ENCODE measurements at regions not wholly inside any gene's neighbourhood (a gene's known extent, or its start where the extent isn't known, plus 50 kb on each side); places are given as distances from the start of the nearest gene placed in this dataset.

DNA sequence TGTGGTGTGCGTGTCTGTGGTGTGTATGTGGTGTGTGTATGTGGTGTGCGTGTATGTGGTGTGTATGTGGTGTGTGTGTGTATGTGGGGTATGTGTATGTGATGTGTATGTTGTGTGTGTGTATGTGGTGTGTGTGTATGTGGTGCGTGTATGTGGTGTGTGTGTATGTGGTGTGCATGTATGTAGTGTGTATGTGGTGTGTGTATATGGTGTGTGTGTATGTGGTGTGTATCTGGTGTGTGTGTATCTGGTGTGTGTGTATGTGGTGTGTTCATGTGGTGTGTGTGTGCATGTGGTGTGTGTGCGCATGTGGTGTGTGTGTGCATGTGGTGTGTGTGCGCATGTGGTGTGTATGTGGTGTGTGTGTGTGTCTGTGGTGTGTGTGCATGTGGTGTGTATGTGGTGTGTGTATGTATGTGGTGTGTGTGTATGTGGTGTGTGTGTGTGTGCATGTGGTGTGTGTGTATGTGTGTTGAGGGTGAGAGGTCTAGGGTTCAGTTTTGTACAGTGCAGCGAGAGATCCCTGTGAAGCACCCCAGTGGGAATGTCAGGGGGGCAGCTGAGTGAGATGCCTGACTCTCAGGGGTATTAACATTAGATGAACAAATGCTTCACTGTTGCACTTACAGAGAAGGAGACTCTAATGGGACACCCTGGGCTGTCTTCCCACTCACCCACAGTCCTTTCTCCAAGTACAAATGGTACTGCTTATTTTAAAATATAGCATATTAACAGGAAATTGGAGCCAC, 61.3 kb upstream of the MEDAG start:
- DNase-seq (ENCODE audit: insufficient read length, low spot score) (no peak), FAIRE-seq (peak; percentile 99)

DNA sequence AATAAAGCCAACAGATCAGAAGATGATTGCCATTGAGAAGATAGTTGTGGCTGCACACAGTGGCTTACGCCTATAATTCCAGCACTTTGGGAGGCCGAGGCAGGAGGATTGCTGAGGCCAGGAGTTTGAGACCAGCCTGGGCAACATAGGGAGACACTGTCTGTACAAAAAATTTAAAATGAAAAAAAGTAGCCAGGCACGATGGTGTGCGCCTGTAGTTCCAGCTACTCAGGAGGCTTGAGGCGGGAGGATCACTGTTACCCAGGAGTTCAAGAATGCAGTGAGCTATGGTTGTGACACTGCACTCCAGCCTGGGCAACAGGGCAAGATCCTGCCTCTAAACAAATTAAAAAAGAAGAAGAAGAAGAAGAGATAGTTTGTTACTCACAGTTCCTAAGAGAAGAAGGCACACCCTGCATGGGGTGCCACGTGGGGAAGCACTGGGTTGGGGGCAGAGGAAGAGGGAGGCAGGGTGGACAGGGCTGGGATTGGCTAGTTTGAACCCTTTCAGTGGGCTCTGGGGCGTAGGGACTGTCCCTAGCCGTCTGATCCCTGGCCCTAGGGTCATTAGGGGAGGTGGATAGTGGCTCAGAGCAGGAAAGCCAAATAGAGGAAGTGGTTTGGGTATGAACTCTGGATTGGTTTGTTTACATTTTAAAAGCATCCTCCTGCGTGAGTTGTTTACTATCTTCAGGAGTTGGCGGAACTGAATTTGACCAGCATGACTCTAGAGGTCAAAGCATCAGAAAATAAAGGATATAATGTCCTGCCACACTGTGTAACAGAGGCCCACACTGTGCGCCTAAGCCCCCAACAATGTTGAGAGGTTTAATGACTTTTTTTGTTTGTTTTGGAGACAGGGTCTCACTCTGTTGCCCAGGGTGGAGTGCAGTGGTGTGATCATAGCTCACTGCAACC, 60.5 kb upstream of the MEDAG start:
- FAIRE-seq (no peak), DNase-seq (ENCODE audit: insufficient read length, low spot score) (no peak)

DNA sequence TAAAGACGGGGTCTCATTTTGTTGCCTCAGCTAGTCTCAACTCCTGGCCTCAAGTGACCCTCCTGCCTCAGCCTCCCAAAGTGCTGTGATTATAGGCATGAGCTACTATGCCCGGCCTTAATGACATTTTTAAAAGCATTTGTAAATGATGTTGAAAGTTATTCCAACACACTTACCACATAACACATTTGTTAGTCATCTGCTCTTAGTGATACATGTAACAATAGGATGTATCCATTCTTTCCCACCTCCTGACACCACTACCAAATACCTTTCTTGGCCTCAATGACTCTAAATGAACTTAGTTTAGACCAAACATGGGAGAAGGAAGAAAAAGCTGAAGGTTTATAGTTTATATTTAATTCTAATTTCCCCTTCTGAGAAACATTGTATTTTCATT, 59.8 kb upstream of the MEDAG start:
- no peak for FAIRE-seq
- DNase-seq (ENCODE audit: insufficient read length, low spot score), result no peak

DNA sequence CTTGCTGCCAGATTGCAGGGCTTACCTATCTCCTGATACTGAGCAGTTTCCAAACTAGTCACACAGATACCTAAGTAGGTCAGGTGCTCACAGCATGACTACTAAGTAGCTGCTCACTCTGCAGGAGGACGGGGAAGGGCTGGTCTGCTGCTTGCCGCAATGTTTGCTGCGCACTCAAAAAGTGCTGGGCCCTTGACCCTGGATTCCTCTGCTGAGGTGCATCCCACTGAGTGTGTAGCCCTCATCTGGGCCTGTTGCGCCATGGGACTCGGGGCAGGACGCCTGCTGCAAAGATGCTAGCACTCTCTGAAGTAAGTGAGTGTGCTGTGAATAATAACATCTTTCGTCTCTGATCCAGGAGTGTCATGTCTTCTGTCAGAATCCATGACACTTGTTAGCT, 59.2 kb upstream of the MEDAG start:
- FAIRE-seq, result no peak
- no peak for DNase-seq (ENCODE audit: insufficient read length, low spot score)

DNA sequence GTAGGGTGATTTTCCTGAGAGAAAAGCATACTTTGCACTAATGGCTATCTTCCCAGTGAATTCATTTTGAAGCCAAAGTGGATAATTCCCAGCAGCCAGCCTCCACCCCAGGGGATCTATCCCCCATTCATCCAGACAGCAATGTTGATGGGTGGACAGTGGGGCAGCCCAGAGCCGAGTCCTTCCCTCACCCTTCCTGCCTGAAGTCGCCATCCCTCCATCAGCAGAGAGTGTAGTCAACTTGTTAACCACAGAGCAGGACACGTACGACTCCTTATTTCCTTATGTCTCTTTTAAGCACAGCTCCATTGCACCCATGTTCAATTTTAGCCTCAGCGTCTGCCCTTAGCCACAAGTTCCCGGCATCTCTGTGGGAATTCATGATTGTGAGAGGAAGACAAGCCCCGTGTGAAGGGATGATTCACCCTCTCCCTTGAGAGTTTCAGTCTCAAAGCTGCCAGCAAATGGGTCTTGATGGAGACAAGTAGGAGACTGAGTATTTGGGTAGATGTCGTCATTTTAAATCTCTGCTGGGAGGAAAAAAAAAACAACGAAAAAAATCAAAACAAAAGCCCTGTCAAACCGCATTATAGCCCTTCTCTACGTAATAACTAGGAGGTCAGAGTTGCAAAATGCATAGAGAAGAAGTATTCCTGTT, 58.3 kb upstream of the MEDAG start:
- DNase-seq (ENCODE audit: insufficient read length, low spot score) (peak; percentile 49), FAIRE-seq (no peak)

DNA sequence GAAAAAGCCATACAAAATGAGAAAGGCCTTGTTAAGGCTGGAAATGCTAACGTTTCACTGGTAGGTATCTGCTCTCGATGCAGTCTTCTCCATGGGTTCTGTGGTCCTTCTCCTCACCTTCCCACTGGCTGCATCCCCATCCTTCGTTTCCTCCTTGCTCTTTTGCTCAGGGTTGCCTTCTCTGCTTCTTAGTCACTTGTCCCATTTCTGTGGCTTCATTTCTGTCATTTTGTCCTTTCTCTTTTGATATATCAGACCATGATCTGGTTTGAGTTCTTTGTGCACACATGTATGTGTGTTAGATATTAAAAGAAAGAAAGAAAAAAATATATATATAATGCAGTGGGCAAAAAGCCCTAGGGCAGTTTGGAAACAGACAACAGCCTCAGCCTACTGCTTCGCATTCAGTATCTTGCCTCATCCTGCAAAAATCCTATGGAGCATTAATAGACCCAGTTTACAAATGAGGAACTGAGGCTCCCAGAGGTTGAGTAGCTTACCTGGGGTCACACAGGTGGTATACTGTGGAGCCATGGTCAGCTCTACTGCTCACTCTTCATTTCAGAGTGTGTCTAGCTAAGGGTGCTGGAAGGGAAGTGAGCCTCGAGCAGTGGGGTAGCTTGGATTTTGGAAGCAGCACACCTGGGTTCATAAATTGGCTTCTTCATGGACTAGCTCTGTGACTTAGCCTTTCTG, 57.6 kb upstream of the MEDAG start:
- FAIRE-seq, result no peak
- DNase-seq (ENCODE audit: insufficient read length, low spot score), result no peak

DNA sequence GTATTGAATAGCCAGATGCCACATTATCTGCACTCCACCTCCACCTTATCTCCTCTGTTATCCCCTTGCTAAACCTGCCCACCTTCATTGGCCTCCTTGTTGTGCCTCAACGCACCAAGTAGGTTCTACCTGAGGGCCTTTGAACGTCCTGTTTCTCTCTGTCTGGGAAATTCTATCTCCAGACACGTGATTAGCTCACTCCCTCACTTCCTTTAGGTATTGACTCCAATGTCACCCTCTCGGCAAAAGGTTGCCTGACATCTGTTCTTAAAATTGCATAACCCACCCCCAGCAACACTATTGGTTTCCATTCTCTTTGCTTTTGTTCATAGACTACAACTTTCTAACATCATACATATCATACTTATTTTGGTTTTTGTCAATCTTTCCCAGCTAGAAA, 56.5 kb upstream of the MEDAG start:
- FAIRE-seq (no peak), DNase-seq (ENCODE audit: insufficient read length, low spot score) (no peak)

DNA sequence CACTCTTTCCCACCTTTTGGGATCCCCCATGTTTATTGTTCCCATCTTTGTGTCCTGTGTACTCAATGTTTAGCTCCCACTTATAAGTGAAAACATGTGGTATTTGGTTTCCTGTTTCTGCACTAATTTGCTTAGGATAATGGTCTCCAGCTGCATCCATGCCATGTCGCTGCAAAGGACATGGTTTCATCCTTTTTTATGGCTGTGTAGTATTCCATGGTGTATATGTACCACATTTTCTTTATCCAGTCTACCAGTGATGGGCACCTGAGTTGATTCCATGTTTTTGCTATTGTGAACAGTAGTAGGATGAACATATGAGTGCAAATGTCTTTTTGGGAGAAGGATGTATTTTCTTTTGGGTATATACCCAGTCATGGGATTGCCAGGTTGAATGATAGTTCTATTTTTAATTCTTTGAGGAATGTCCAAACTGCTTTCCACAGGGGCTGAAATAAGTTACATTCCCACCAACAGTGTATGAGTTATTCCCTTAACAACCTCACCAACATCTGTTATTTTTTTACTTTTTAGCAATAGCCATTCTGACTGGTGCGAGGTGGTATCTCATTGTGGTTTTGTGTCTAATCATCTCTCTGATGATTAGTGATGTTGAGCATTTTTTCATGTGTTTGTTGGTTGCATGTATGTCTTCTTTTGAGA, 55.7 kb upstream of the MEDAG start:
- FAIRE-seq (no peak), DNase-seq (ENCODE audit: insufficient read length, low spot score) (no peak)

DNA sequence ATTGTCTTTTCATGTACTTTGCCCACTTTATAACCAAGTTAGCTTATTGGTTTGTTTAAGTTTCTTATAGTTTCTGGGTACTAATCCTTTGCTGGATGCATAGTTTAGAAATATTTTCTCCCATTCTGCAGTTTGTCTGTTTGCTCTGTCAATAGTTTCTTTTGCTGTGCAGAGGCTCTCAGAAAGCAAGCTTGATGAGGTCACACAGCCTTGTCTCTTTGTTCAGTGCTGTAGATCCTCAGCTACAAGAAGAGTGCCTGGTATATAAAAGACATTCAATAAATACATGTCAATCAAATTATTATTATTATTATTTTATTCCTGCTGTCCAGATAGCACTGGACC, 55.2 kb upstream of the MEDAG start:
- FAIRE-seq, result no peak
- no peak for DNase-seq (ENCODE audit: insufficient read length, low spot score)

DNA sequence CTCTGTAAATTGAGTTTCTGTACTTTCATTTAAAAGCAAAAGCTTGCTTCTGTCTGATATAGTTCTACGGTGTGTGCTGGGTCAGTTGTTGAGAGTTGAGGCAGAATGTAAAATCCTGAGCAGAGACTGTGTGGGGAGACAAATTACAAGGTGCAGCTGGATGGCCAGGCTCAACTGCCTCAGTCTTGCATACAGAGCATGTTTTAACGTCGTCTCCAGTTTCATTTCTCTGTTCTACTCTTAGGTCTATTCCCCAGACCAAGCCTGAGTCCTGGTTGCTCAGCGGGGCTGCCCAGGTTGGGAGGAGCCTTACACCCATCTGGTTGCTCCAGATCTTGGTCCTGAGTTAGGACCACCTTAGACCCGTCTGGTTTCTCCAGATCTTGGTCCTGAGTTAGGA, 54.4 kb upstream of the MEDAG start:
- DNase-seq (ENCODE audit: insufficient read length, low spot score), result no peak
- no peak for FAIRE-seq

DNA sequence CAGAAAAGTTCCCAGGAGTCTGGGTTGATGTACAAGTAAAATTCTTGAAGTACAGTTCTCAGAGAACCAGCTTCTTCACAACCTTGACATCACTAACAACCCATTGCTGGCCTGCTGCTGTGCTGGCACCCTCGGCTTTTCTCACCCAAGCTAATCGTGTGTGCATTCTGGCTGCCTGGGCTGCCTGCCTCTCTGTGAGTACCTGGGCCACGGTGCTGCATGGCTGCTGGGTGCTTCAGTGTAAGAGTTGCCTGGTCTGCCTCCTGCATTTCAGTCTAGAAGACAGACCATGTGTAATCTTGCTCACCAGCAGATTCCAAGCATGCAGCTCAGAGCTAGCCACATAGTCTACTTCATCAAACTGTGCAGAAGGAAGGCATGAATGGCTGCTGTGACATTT, 50.5 kb upstream of the MEDAG start:
- DNase-seq (ENCODE audit: insufficient read length, low spot score) (no peak), FAIRE-seq (no peak)

DNA sequence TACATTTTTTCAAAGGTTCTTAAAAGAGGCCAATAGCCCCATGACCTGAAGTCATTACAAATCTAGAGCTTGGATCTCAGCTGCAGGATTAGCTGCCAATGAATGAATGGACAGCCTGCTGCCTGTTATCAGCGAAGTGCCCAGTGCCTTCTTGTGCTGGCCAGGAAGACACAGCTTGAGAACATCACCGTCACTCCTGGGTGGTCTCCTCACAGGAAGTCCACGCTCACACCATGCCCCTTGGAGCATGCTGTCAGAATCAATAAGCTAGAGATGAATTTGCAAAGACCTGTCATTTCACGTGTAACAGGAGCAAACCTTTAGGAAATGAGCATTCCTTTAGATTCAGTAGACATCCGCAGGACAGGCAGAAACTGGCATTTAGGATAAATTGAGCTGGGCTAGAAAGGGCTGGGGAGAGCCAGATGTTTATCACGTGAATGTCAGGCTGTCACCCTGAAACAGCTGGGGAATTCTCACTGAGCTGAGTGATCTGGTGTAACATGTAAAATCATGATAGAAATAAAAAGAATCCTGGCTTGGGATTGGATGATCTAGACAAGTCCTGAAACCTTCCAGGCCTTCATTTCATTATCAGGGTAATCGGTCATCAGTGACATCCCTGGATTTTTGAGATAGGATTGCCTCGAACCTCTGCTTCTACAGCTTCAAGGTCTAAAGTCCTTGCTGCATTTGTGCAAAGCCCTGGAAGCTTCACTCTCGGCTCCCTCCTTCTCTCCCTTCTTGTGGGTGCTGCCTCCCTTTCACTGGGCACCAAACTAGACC, 49.9 kb upstream of the MEDAG start:
- DNase-seq (ENCODE audit: insufficient read length, low spot score) (no peak), FAIRE-seq (no peak)
